HG03575 (cell line): ENCODE measurements at regions not wholly inside any gene's neighbourhood (a gene's known extent, or its start where the extent isn't known, plus 50 kb on each side); places are given as distances from the start of the nearest gene placed in this dataset.

Source experiments
- ATAC-seq: cut with Tn5 transposase; IDR thresholded peaks from one replicate; pipeline ENCODE4 v1.9.1; 2021; ENCODE audit not compliant: unreplicated experiment, insufficient number of reproducible peaks, low FRiP score; ENCODE audit errors: extremely low read depth

DNA sequence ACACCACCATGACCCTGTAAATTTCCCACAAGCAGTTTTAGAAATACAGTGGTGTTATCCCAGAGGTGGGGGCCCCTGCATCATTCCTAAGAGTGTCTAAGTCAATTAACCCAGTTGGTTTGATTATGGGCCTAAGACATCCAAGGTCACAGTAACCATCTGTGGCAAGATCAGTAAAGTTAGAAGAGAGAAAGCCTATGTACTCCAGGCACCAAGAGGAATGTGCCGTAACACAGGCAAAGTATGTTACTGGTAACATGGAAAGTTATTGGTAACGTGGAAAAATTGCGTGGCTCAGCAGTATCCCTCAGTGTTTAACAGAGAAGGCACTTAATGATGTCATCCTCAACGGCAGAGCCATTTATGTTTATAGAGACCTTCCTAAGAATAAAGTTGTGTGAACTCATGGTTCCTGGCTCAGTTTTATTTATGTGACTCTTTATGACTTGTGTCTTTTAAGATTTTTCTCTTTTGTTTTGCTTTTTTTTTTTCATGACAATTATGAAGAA is 144.1 kb upstream of the RASGRP1 start:
- ATAC-seq = no peak

DNA sequence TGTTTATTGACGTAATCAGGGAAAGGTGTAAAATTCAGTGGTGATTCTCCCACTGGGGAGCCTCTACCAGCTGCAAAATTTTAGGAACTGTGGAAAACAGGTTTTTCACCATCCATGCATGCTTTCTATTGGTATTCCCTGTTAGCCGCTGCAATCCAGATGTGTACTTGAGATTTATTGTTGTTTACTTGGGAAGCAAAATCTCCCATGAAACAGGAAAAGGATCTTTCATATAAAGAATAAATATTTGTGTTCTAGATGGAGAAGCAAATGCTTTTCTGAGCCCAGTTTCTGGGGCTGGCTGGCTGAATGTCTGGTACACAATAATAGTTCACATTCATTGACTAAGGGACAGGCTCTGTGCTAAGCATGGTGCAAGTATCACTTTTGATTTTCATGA is 144.6 kb upstream of the RASGRP1 start:
- ATAC-seq = no peak

DNA sequence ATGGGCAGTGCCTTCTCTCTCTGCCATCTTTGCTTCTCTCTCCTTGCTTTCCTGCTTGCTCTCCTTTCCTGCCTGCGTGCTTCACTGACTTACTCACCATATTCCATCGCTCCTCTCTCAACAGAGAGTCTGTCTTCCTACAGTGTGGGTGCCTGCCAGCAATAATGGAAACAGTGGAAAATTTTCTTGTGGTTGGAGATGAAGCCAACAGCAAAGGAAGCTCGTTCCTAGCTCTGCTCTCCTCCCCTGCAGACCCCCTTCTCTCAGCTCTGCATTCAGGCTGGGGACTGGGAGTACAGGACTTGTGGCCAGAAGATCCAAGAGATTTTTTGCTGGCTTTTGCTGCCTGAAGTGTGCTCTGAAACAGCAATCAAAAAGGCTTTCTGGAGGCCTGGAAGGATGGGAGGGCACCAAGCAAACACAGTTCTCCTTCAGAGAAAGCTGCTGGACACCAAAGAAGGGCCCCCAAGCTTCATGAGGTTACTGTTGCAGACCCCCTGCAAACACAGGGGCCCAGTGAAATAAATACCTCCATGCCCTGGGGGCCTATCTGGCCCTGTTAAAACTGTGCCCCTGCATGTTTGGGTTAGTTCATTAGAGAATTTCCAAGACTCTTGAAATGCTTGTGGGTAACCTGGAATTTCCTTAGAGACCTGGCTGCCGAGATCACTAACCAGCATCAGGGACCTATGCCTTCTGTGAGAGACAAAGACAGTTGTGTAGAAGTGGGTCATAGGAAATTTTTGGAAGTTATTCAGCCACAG is 149.9 kb upstream of the RASGRP1 start:
- no peak for ATAC-seq

DNA sequence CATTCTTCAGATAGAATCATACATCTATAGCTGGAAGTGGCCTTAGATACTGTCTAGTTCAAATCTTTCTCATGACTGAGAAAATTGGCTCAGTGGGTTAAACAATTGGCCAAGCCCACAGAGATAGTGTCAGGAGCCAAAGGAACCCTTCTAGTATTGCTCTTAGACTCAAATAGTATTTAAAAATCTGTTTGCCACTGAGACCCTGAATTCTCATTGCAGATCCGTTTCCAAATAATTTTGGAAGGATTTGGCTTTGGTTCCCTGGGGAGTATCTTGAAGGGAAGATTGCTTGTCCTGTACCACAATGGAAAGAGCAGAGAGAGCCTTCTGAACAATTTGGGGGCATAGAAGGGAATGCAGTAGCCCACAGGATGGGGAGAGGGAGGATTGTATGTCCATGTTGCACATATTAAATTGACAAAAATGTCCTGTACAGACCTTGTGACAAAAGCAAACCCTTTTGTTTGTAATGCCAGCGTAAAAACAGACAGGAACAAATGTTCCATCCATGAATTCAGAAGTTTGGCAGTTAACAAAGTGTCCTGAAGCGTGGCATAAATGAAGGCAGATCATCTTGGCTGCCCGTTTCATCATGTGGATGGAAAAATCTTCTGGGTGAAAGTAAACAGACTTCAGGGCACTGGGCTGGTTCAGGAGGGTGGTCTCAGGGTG is 156.4 kb upstream of the RASGRP1 start:
- ATAC-seq = no peak

DNA sequence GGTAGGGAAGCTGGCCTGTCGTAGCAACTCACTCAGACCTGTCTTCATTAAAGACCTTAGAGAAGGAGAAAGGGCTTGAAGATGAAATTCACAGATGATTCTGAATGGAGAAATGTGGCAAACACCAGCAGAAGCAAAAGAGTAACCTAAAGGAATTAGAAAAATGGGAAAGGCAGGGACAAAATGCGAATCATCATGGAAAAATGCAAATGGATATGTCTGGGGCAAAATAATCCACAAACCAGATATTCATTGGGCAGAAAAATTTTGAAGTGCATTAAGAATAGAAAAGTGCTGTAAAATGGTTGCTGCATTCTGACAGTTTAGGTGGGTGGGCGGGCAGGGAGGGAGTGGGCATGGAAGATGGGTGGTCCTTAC is 156.9 kb upstream of the RASGRP1 start:
- ATAC-seq = no peak

DNA sequence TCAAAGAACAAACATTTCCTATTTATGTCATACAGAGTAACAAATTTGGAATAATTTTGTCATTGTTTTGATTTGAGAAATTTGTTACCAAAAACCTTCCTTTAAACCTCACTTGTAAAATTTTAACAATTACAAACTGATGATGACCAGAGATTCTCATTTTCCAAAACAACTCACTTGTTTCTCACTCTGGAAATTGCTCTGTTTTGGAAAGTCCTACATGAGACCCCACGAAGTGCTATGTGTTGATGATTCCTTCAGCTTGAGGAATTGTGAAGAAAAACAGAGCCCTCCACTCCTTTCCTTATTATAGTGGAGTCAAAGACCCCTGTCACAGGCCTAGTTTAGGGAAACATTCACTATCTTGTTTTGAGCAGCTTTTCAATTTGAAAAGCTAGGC is 157.6 kb upstream of the RASGRP1 start:
- ATAC-seq = no peak

DNA sequence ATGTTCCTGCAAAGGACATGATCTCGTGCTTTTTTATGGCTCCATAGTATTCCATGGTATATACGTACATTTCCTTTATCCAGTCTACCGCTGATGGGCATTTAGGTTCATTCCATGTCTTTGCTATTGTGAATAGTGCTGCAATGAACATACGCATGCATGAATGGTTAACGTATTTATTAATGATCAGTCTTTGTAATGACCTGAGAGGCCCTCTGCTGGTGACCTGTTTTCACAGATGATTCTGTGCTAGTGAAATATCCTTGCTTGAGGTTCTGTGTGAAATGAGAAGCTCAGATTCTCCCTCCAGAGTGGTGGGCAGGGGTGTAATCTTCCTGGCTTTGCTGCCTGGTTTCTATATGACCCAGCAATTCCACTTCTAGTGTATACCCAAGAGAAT is 160.2 kb upstream of the RASGRP1 start:
- ATAC-seq = no peak

DNA sequence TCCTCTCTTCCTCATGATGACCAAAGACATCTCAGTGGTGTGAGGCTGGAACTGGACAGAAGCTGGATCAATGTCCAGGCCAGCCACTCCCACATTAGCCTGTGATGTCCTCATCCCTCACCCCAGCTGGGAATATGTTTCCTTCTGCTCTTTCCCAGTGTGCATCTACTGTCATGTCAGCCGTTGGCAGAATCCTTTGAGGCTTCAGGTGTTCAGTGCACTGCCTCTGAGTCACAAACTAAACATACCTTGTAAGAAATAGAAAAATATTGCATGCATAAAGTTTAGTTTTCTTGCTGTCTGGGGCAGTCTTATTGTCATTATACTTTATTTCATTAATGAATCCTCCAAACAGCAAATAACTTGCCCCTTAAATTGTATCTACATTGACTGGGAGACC is 161.6 kb upstream of the RASGRP1 start:
- ATAC-seq = no peak

DNA sequence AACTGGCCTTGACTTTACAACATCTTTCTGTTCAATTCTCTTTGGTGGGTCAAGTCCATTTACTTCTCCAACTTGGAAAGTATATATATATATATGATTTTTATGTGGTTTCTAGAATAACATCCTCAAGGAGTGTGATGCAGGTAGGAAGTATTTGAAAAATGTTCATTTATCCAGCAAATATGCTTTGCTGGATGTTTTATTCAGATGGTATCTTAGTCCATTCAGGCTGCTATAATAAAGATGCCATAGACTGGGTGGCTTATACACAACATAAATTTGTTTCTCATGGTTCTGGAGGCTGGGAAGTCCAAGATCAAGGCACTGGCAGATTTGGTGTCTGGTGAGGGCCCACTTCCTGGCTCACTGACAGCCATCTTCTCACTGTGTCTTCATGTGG is 168.7 kb upstream of the RASGRP1 start:
- no peak for ATAC-seq

DNA sequence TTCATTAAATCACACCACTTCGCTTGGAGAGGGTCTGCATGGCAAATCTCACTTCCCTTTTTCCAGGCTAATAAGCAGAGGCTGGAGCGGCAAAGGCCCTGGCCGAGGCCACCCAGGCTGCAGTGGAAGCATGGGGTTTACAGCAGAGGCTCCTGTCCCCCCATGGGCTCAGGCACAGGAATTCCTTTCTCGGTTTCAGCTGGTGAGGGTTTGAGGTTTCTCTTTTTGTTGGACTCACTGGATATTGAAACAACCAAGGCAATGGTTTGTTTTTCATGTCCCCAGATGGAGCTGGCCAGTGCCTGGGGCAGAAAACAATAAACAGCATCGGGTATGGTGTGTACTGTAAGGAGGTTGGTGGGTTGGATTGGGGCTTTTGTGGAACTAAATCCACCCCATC is 175.6 kb upstream of the RASGRP1 start:
- no peak for ATAC-seq

DNA sequence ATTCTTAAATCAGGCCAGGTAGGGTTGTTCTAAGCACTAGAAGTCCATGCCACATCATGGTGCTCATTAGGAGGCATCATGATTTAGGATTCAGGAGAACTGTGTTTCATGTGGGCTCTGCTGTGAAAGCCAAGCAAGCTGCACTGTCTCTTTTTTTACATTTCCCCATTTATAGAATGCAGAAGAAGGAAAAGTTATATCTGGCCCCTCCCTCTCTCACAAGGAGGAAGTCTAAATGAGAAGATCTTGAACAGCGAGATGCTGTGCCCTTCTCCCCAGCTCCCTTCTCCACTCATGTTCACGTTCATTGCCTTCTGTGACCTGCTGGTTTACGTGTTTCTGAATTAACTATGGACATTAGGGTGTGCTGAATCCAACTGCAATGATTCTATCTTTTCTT is 178.5 kb upstream of the RASGRP1 start:
- ATAC-seq = no peak

DNA sequence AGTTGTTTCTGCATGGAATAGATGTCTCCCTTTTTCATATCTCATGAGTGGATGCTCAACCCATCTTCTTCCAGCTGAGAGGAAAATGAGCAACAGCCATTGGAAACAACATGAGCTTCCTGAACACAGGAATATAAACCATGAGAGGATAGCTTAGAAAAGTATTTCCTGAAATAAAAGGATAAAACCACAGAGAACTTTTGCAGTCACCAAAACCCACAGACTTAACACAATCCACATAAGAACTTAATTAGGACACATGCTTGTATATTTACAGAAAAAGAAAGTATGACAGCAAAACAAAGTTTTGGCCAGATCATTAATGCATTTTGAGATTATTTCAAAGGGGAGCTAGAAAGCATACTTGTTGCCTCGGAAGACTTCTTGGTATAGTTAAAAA is 180.5 kb upstream of the RASGRP1 start:
- ATAC-seq = no peak

DNA sequence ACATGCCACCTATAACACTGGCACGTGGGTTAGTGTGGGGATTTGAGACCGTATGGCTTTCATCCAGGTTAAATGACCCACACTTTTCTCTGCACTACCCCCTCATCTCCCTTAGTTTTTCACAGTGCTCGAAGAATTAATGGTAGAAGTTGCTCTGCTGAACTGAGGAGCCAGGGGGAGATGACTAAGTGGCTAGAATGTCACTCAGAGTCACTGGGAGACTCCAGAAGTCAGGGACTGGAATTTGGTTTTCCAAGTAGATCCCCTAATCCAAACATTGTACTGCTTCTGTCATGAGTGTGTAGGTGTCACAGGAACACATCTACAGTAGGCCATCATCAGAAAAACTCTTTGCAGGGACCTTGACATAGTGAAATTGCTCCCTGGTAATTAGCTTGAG is 181.0 kb upstream of the RASGRP1 start:
- ATAC-seq = no peak

DNA sequence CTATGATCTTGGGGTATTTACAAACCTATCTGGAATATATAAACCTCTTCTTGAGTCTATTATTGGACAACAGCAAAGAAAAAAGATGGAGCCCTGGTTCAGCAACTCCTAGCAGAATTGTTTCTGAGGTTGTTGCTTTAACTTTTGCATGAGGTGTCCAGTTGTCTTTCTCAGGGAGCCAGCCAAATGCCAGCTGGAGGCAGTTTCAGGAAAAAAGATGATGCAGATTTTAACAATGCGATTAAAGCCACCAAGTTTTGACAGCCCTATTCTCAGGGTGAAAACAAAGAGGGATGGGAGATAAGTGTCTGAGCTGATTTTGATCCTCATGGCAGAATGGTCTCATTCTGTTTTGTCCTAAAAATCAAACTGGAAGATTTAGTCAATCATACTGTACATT is 181.6 kb upstream of the RASGRP1 start:
- no peak for ATAC-seq

DNA sequence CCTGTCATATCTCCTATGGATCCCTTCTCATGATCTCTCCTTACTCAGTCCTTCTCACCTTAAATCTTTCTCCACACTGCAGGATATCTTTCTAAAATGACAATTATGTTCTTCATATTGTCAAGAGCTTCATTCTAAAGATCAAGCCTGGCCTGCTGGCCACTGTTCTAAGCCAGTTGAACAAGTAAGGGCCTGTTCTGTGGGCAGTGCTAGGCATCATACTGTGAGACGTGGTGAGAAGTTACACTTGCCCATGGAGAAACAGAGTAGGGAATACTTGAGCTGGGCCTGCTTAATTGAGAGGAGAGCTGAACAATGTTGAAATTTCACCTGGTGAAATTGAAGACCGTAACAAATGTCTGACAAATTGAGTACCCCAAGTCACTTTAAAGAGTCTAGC is 184.1 kb upstream of the RASGRP1 start:
- no peak for ATAC-seq

DNA sequence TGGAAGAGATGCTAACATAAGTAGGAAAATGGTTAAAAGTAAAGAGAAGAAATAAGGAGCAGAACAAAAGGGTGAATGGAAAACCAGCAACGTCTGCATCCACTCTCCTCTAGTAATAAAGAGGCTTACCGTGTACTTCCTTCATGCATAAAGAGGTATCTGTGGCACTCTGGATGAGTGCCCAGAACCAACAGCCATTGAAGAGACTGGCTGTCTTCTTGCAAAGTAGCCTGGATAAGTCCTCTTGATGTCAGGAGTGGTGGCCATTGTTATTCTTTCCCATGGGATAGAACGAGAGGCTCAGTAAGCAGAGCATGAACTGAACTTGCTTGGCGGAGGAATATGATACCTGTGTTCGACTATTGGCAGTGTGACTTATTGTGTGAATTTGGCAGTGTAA is 186.2 kb upstream of the RASGRP1 start:
- ATAC-seq = no peak

DNA sequence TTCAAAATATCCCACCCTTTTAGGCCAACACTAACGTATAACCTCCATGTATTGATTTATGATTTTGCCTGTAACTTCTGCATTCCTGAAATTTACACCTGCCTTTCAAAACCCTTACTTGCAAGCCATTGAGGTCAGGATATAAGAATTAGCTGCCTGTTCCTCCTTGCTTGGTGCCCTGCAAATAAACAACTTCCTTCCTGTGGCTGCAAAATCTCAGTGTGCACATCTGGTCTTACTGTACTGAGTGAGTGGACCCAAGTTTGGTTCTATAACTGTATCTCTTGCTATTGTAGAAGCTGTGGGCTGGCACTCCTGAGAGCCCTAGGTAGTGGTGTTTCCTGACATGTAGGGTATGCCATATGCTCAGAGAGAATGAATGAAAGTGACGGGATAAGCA is 191.1 kb upstream of the RASGRP1 start:
- no peak for ATAC-seq

DNA sequence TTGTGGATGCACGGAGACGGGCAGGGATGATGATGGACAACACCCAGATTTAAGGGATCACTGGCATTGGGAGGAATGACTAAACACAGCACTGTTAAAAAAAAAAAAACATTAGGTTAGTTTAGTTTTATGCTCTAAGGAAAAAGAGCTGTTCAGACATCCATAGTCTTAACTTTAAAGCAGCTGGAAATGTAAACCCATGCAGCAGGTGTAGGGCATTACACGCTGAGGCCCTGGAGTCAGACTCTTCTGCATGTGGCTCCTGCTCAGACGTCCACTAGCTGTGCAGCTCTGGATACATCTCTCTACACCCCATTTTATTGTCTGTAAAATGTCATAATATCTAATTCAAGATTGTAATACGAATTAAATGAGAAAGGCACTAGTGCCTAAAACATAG is 191.8 kb upstream of the RASGRP1 start:
- no peak for ATAC-seq

DNA sequence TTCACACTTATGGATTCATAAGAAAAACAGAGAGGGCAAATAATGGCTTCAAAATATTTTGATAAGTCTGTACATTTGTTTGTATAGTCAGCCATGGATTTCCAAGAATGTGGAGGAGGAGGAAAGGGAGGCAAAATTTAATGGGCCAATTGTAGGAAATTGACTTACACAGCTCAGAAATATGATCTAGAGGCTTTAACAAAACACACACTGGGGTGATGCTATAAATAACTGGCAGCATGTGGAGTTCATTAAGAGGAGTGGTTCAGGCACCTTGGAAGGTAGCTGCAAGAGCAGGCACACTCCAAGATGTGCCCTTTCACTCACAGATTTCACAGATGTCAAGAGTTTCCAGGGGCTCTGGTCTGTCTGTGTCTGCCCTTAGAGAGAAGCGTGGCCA is 193.4 kb upstream of the RASGRP1 start:
- ATAC-seq = no peak

DNA sequence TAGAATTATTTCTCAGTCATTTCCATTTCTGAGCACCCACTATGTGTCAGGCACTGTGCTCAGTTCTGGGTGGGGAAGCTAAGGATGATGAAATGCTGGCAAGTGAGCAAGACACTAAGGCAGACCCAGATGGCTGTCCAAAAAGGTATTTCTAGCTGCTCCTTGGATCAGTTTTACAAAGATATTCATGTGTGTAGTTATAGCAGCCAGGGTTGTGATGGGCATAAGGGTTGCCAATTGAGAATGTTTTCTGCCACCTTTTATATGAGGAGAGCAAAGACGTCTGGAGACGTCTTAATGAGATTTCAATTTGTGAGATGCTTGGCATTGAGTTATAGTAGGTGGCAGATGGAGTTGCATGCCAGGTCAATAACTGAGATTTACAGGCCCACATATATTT is 197.1 kb upstream of the RASGRP1 start:
- no peak for ATAC-seq

DNA sequence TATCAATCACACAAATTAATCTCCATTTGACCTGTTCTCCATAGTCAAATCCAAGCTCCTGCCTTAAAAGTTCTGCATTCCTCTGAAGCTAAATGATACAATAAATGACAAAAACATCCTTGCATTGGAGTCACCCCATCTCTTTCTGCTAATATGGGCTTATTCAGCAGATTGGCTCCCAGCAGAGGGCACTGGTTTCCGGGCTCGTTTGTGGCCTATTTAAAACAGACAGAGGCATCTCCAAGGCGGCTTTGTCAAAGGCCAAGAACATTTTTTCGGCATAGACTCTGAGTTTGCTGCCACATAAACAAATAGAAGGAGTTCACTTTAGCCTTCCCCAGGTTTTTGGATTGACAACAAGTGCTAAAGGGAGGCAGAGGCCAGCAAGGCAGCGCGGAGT is 204.4 kb upstream of the RASGRP1 start:
- no peak for ATAC-seq
